Endothelial cell of hepatic sinusoid (primary cell): ENCODE measurements at regions not wholly inside any gene's neighbourhood (a gene's known extent, or its start where the extent isn't known, plus 50 kb on each side); places are given as distances from the start of the nearest gene placed in this dataset.

ENCODE experiments used
- in situ Hi-C: cut with HindIII; loops from 2 replicates; pipeline ENCODE4 v1.10.0; 2017; ENCODE audit warnings: low sequenced_read_pairs

DNA sequence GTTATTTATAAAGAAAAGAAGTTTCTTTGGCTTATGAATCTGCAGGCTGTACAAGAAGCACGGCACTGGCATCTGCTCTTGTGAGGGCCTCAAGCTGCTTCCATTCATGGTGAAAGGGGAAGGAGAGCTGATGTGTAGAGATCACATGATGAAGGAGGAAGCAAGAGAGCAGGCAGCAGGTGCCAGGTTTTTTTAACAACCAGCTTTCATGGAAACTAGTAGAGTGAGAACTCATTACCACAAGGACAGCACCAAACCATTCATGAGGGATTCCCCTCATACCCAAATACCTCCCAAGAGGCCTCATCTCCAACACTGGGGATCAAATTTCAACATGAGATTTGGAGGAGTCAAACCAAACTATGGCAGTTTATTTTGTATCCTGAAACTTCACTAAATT is 85.8 kb upstream of the CAMK1G start:
- in situ Hi-C loops, result no loop called here

DNA sequence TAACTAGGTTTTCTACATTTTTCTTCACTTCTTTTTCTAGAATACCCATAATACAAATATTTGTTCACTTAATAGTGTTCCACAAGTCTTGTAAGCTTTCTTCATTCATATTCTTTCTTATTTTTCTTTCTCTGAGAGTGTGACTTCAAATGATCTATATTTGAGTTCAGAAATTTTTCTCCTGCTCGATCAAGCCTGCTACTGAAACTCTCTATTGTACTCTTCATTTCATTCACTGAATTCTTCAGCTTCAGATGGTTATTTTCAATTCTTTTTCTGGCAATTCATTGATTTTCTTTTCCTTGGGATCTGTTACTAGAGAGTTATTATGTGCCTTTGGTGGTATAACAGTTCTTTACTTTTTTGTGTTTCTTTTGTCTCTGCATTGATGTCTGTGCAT is 82.5 kb upstream of the CAMK1G start:
- in situ Hi-C loops, result no loop called here

DNA sequence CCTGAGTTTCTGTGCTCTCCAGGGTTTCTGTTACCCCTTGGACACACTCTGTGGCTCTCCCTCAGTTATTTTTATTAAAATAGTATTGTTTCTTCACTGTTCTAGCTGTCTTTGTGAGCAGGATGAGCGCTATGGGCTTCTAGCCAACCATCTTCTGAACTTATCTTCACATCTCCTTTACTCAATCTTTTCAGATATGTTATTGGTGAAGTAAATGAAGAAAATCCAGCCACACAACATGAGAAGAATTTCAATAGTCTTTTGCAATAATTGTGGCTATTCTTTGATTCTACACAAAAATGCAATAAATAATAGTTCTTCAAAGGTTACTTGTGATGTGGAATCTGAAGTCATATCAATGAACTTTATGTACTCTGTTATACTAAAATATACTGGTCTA is 80.3 kb upstream of the CAMK1G start:
- in situ Hi-C loops, result no loop called here

DNA sequence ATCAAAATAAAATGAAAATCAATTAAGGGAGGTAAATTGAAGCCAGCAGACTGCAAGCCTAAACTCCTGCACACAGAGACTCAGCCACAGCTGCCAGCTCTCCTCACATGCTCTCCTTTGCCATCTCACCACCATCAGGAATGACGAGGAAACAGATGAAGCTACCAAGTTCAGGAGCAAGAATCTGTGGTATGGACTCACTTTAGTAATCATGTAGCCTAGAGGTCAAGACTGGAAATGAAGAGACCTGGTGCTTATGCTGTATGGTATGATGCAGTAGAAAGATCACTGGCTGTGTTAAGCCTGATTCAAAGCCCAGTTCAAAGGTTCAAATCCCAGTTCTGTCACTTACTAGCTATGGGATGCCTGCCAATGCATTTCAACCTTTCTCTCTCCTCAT is 78.9 kb upstream of the CAMK1G start:
- in situ Hi-C loops, result no loop called here

DNA sequence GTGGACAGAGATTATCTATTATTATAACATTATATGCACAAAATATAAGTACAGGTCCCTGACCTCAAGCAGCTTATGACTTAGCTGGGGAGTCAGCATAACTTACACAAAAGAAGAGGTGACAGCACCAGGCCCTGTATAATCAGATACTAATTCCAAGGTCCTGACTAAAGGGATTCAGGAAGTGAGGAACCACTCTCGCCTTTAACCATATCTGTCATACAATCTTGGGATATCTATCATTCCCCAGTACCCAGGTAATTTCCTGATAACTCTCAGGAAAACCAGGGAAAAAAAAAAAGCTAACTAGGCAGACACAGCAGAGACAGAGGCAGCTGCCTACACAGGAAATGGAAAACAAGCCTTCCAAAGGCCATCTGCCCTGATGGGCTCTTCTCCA is 78.5 kb upstream of the CAMK1G start:
- in situ Hi-C loops, result no loop called here

DNA sequence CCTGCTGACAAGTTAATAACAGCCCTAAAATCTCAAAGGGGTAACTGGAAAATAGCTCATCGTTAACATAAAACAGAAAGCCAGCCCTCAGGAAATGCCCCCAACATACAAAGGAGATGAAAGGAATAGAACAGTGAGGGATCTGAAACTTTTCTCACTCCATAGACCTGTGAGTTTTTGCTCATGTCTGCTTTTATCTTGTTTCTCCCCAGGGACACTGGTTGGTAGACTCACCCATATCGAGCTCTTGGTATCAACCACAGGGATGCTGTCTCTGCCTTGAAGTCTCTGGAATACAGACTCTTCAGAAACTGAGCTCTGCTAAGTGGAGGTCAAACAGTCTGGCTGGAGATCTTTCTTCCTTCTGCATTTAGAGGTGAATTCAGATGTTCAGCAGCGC is 77.4 kb upstream of the CAMK1G start:
- in situ Hi-C loops, result no loop called here

DNA sequence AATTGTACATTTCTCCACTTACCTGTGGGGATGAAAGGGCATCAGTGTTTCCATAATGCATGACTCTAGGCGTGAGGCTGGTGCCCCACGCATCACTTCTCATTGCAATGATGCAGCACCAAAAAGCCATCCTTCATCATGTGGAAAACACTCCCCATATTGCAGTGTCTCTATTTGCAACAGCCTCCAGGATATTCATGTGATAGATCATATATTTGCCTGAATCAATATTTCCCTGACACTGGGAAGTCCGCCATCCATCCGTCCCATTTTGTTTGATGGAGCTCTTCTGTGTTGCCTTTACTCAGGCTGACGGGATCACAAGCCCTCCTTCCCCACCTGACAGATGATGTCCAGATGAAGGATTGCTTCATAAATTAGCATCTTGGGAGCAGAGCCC is 74.5 kb upstream of the CAMK1G start:
- in situ Hi-C loops, result no loop called here

DNA sequence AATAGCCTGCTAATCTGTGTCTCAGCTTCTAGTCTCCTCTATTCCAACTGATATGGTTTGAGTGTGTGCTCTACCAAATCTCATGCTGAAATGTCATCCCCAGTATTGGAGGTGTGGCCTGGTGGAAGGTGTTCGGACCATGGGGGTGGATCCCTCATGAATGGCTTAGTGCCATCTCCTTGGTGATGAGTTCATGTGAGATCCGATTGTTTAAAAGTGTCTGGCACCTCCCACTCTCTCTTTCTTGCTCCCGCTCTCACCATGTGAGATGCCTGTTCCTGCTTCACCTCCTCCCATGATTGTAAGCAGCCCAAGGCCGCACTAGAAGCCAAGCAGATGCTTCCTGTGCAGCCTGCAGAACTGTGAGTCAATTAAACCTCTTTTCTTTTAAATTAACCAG is 73.5 kb upstream of the CAMK1G start:
- in situ Hi-C loops, result no loop called here

DNA sequence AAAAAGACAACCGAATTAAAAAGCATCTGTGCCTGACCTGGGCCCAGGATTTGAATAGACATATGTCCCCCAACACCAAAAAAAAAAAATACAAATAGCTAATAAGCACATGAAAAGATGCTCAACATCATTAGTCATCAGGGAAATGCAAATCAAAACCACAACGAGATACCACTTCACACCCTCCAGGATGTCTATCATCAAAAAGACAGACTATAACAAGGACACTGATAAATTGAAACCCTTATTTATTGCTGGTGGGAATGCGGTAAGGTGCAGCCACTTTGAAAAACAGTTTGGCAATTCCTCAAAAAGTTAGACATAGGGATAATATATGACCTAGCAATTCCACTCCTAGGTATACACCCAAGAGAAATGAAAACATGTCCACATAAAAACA is 72.3 kb upstream of the CAMK1G start:
- in situ Hi-C loops, result no loop called here

DNA sequence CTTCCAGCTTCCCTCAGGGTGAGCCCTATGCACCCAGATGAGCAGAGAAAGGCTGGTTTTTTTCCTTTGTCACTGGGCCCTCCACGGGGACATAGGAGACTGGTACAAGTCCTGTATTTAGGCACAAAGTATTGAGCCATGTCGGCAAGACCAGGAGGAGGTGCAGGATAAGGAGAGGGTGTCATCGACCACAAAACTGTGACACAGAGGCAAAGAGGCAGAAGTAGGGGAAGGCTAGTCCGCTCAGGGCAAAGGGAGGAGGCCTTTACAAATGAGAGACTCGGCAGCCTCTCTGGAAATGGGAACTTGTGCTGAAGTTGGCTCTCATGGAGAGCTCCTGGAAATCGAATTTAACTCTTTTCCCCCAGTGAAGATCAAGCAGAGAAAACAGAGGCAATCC is 70.7 kb upstream of the CAMK1G start:
- in situ Hi-C loops, result no loop called here

DNA sequence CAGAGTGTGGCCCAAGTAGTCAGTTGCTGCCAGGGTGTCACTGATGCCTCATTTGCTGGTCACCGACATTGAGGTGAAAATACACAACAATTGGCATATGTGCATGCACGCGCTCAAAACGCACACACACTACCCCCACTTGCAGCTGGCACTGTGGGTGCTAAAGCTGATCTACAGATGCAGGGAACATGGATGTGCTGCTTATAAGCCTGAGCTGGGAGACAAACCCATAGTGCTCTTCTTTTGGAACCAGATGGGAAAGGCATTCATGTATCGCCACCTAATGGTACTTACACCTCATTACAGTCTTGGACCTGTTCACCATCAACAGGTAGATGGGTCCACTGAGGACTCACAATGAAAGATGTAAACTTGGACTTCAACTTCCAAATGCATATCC is 70.3 kb upstream of the CAMK1G start:
- in situ Hi-C loops, result no loop called here

DNA sequence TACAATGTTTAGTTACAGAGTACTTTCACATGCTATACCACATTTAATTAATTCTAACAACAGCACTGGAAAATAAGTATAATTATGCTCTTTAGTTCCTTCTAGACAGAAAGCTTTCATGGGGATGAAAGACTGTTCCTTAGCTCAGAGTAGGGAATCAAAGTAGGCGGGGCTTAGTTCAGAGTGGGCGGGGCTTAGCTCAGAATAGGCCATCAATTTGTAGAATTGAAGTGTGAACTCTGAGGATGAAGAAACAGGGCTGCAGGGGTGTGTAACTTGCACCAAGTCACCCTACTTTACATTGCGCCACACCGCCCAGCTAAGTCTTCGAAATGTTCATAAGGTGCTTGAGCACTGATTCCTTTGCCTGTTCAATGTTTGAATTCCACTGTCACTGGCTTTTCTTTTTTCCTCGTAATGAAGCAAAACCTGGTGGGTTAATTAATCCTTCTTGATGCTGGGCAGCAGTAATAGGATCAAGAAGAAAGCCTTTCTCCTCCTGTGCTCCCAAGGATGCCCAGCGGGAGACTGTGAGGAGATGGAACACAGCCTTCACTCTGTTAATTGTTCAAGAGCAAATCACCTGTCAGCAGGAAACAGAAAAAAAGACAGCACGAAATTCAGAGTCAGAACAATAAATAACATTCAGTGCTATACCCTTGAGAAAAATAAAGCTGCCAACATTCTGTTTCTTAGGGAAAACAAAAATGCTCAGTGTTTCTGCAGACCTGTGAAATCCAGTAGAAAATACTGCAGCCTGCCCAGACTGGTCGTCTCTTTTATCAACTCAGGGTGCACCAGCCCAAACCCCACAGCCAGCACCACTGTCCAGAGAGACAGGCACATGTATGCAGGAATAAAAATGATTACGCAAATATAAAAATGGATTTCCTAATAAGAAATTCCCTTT is 66.5 kb upstream of the CAMK1G start:
- in situ Hi-C loops, result no loop called here

DNA sequence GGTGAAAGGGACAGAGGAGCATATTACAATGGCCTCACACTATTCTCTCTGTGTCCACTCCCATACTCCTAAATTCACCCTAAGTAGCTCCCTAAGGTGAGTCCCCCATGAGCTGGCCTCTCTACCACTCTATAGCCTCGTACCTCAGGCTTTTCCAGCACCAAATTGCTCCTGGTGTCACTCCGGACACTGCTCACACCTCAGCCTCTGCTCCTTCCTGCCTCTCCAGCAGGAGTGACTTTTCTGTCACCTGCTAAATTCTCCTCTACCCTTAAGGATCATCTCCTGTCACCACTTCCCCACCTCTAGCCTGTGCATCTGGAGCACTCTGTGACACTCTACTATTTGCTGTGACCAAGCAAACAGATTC is 65.8 kb upstream of the CAMK1G start:
- in situ Hi-C loops, result no loop called here

DNA sequence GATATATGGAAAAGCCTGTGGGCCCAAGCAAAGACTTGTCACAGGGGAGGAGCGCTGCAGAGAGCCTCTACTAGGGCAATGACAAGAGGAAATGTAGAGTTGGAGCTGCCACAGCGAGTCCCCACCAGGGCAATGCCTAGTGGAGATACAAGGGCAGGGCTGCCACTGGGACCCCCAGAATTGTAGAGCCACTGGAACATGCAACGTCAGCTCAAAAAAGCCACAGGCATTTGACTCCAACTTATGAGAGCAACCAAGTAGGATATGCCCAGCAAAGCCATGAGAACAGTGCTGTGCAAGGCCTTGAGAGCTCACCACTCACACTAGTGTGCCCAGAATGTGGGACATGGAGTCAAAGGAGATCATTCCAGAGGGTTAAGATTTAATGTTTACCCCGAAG is 63.7 kb upstream of the CAMK1G start:
- in situ Hi-C loops, result no loop called here

DNA sequence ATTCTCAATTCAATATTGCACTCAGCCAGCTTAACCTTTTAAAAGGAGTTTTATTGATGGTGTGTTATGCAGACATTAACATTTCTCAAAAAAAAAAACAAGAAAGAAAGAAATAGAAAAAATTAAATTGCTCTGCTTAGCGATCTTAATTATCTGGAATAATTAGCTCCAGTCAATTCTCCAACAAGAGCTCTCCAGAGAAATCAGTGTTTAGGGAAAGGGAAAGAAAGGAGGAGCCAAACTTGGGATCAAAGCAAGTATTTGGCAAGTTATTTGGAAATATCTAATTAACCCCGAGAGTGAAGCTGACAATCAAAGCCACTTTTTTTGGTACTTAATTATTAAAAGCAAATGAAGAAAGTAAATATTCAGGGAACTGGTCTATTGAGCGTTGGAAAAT is 60.7 kb upstream of the CAMK1G start:
- in situ Hi-C loops, result no loop called here

DNA sequence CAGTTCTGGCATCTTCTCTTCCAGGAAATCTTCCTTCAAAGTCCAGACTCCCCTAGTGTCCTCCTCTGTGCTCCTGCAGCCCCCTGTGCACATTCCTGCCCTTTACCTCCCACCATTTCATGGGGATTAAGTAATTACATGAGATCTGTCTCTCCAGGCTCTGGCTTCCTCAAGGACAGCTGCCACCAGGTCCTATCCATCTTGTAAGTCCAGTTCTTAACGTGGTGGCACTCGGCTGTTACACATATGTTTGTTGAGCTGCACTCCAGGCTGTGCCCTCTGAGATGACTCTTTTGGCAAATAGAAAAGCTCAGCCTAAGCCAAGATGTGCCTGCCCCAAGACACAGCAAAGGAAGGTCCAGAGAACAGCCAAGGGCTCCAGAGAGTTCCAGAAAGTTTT is 57.4 kb upstream of the CAMK1G start:
- in situ Hi-C loops, result no loop called here

DNA sequence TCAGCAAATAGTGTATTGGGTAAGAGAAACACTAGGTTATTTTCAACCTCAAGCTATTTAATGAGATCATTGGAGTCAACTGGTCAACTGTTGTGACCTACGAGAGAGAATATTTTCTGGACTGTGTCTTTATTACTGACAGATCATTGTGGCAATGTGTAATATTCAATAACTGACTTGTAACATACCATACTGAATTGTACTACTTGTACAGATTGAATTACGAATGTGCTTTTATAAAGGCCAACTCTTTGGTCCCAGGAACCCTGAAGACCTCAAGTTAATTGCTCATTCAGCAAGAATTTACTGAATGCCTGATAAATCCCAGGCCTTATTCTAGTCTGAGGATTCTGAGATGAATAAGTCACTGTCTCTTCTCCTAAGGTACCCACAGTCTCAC is 56.1 kb upstream of the CAMK1G start:
- in situ Hi-C loops, result no loop called here

DNA sequence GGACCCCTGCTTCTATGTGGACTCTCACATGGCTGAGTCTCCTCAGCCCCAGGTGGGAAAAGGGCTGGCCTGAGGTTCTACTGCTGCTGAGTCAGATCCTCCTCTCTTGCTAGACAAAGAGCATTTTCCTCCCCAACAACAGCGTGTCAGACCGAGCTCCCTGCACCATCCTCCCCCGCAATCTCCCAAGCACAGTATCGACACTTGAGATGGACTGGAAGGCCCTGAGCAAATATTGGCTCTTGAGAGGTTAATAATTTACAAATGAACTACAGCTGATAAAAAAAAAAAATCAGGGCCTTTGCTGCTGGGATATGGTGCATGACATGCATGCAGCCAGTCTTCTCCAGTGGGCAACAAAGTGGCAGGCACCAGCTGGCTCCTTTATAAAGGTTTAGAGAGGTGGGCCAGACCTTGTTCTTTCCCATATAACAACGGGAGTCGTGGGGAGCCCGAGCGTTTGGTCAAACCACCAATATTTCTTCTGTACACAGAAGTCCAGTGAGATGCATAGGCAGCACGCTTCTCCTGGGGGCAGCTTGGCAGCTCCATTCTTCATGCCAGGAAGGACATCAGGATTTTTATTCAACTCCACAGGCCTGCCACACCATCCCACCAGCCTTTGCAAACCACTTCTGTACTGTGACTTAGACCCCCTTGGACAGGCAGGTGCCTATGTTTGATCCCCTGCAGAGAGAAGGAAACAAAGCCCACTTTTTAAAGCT is 55.4 kb upstream of the CAMK1G start:
- in situ Hi-C loops, result no loop called here

DNA sequence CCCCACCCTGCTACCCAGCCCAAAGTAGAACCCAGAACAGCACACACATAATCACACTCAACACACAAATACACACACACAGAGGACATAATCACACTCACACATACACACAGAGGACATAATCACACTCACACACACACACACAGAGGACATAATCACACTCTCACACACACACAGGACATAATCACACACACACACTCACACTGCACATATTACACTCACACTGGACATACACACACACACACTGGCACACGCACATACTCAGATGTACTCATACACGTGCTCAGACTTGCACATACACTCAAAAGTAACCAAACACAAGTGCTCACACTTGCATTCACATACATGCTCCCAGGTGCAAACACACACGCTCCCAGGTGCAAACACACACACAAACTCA is 54.3 kb upstream of the CAMK1G start:
- in situ Hi-C loops, result no loop called here

DNA sequence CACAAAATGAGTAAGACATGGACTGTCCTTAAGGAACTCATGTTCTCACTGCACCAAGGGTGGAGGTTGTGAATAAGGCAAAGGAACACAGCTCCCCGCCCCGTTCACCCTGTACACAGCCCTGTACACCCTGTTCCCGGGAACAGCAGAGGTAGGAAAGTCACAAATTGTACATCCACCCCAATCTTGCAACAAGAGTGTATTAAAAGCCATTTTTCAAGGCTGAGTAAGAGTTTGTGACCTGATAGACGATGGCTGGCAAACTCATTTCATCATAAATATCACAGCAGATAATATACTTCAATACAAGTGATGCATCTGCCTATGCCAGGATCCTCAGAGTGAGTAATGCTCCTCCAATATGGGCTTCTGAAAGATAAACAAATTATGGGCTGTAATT is 52.5 kb upstream of the CAMK1G start:
- in situ Hi-C loops, result no loop called here

DNA sequence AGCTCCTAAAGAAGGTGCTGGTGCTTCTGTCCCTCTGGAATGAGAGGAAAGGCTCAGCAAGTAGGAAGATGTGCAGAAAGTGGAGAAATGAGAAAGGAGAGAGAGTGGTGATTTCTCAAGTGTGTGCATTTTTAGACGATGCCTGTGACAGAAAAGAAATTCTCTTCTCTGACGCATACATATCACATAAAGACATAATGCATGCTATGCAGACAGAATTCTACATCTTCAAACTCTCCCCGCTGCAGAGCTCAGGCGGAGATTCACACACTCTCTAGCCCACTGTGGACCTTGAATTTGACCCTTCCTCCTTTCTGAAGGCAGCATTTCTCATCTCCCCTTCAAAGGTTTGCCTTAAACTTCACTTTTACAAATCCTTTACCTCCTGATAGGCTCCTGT is 52.0 kb upstream of the CAMK1G start:
- in situ Hi-C loops, result no loop called here
